NCI-H748 (cell line): ENCODE measurements at regions not wholly inside any gene's neighbourhood (a gene's known extent, or its start where the extent isn't known, plus 50 kb on each side); places are given as distances from the start of the nearest gene placed in this dataset.

Source experiments
- DNase-seq: peaks from one replicate; lab custom pipeline; 2025; ENCODE audit not compliant: unreplicated experiment; lab: John Stamatoyannopoulos, UW

DNA sequence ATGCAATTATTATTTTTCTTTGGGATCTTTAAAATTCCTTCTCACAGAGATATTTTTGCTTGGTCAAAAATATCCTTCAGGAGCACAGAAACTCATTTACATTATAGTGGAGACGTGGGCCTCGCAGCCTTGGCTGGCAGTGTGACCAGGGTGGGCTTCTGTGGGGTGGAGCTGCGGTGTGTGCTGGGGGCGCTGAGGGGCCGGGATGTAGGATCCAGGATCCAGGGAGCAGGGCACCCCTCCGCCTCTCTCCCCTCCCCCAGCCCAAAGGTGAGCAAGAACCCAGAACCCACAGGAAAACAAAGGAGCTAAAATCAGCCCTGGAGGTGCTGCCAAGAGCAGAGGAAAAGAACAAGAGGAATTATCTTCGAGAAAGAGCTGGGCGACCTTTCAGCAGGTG is 79.1 kb upstream of the OLFM1 start:
- DNase-seq, result no peak

DNA sequence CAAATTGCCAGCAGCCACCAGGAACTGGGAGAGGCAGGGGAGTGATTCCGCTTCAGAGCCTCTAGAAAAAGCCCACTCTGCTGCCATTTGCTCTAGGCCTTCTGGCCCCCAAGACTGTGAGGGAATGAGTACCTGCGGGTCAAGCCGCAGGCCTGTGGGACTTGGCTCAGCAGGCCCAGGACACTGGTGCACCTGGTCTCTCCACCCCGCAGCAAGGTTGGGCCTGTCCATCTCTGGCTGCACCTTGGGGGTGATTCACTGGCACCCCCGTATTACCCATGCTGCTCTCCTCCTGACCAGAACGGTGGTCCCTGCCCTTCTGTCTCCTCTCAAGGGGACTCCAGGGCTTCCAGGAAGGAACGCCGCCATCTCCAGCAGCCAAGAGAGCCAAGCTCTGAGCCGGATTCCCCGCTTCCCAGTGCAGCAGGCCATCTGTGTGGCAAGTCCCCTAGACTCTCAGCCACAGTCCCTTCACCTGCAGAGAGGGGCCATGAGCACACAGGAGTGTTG is 78.4 kb upstream of the OLFM1 start:
- DNase-seq, result no peak

- peak; percentile 47 for DNase-seq
Measured at GRCh38 chr9:135009794-135010585, 77.5 kb upstream of the OLFM1 start.

DNA sequence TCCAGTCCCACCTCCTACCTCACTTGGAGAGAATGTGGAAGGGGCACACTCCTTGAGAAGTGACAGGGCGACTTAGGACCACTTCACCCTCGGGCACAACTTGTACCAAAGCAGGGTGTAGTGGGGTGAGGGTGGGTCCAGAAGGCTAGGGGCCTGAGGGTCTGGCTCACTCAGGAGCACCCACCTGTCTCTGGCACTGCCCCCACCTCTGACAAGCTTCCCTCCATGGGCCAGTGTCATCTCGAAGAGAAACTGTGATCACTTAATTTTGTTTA is 76.9 kb upstream of the OLFM1 start:
- DNase-seq, result no peak

GRCh38 chr9:135010921-135011320 is 76.5 kb upstream of the OLFM1 start:
- DNase-seq, result no peak

- no peak for DNase-seq
Measured at GRCh38 chr9:135012166-135012565, 75.3 kb upstream of the OLFM1 start.

DNA sequence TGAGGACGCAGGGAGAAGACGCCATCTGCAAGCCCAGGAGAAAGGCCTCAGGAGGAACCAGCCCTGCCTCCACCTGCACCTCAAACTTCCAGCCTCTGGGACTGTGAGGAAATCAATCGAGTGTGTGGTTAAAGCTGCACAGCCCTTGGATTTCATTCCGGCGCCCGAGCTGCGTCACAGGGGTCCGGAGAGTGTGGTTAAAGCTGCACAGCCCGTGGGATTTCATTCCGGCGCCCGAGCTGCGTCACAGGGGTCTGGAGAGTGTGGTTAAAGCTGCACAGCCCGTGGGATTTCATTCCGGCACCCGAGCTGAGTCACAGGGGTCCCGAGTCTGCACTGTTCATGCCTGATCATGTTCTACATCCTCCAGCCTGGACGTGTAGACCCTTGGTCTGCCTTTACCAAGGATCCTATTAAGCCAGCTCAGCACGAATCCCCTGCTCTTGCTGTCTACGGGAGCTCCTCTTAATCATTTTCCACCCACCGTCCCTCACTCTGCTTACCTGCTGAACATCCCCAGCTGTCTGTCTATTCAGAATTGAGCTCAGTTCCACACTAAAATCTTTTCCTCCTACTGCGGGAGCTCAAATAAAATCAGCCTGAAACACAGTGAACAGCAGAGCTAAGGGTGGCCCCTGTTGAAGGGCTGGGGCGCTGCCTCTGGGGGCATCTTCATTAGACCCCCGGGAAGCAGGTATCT is 73.0 kb upstream of the OLFM1 start:
- DNase-seq, result no peak

GRCh38 chr9:135015096-135015495 is 72.4 kb upstream of the OLFM1 start:
- no peak for DNase-seq

DNA sequence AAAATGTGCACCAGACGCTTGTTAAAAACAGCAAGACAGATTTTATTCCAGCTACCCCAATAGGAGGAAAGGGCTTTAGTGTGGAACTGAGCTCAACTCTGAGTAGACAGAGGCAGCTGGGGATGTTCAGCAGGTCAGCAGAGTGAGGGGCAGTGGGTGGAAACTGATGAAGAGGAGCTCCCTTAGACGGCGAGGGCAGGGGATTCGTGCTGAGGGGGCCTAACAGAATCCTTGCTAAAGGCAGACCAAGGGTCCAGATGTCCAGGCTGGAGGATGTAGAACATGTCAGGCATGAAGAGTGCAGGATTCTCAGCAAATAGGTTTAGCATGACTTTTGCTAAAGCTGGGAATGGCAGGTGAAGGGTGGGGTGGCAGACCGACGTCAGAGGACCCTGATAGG is 71.9 kb upstream of the OLFM1 start:
- no peak for DNase-seq

- DNase-seq, result no peak
Measured at GRCh38 chr9:135016037-135016640, 71.3 kb upstream of the OLFM1 start.

GRCh38 chr9:135016876-135017275 is 70.6 kb upstream of the OLFM1 start:
- DNase-seq, result no peak

DNA sequence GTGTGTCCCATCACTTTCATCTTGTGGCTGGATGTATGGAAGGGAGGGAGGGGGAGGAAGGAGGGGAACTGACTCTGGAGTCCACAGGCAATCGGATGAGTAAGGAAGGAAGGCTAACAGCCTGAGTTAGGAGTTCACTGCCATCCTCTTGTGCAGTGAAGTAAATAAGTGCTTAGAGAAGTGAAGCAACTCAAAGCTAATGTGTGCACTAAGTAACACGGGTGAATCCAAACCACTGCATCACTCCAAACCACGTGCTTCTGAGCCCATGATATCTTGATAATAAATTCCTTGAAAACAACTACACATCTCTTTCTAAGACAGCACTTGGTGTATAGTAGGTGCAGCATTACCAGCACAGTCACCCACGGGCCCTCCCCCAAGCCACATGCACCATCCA is 69.6 kb upstream of the OLFM1 start:
- no peak for DNase-seq

- DNase-seq, result no peak
Measured at GRCh38 chr9:135018306-135018915, 69.1 kb upstream of the OLFM1 start.

GRCh38 chr9:135019224-135019623 is 68.2 kb upstream of the OLFM1 start:
- no peak for DNase-seq

DNA sequence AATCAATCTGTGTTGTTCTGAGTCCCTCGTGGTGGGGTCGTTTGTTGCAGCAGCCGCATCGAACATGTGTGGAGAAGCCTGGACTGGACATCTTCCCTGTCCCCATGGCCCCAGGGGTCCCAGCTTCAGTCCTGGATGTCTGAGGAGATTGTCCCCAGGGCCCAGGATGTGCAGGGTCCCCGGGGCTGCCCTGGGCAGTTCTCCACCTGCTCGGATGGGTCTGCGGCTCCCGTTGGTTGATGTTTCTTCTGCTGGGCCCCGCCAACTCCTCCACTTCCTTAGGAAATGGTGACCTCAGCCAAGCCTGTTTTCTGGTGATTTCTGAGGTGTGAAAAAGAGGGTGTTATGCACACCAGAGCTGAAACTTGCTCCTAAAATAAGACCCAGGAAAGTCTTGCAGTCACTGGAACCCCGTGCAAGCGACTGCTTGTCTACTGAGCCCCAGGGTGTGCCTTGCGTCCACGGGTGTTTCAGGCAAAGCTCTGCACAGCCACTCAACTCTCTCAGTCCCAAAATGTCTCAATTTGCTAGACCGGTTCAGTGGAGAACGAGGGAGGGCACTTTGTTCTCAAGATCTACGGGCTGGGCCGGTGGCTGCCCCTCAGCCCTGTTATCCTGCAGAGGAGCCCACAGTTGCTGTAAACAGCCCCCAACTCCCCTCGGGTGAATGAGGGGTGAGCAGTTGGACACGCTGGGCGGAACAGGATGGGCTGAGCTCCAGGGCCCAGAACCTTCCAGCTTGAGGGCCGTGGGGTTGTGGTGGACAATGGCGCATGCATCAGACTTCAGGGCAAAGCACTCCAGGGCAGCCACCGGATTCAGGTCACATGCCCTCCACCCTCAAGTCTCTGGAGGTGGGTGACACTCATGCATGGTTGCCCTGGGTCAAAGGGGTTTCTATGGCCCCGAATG is 66.7 kb upstream of the OLFM1 start:
- no peak for DNase-seq

DNA sequence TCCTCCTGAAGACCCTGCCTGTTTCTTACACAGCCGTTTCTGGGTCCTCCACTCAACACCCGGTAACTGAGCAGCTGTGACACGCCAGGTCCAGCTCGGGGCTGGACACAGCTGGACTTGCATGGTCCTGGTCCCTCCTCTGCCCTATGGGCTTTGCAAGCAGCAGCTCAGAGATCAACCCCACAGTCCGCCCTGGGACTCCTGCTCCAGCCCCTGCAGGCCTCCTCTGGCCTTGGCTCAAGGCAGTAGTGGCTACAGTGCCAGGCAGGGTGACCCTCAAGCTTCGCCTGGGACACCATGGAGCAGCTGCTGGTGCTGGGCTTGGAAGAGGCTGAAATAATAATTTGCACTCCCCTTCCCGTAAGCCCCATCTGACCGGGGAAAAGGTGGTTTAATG is 66.1 kb upstream of the OLFM1 start:
- no peak for DNase-seq

- no peak for DNase-seq
Measured at GRCh38 chr9:135022191-135022870, 65.1 kb upstream of the OLFM1 start.

DNA sequence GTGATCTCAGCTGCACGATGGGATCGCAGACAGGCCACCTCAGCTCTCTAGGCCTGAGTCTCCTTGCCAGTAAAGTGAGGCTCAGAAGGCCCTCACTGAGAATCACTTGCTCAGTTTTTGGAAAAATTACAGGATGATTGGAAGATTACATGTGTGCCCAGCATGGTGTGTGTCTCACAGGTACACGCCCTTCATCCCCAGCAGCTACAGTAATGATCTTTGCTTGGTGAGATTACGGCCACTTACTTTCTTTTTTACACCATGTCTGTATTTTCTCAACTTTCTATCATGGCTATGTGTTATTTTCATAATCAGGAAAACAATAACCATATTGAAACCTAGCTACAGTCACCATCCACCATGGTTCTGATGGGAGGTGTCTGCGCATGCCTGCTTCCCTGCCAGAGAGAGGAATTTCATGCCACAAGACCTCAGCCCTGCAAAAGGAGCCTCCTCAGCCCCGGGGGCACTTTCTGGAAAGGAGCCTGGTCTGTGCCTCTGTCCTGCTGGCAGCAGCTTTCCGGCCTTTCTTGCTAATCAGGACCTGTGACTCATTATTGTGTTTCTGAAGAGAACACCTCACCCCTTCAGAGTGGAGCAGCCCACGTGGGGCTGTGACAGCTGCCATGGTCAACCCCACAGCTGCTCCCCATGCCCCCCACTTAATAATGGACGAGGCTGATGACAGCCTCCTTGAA is 64.2 kb upstream of the OLFM1 start:
- DNase-seq, result no peak

DNA sequence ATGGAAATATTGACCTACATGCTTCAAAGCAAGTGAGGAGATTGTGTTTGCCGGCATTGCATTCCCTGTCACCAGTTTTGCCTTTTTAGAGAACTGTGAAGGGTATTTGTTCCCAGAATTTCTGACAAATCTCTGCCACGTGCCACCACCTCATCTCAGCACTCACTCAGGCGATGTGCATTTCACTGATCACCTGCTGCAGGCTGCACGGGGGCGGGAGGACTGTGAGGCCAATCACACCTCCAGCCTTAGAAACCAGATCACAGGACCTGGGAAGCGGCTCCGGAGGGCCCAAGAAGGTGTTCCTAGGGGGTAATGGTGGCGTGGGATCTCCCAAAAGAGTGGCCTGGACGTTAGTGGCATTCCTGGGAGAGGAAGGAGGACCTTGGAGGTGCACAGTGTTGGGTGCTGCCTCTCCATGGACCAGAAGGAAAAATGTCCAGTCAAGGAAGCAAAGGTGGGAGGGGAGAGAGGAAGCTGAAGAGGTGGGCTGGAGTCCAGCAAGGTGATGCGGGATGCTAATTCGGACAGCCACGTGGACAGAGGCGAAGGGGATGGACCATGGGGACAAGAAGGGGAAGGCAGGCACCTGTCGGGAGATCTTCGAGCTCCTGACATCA is 63.6 kb upstream of the OLFM1 start:
- no peak for DNase-seq
